HCT116 (cell line): ENCODE measurements at regions not wholly inside any gene's neighbourhood (a gene's known extent, or its start where the extent isn't known, plus 50 kb on each side); places are given as distances from the start of the nearest gene placed in this dataset.

ENCODE experiments used
- ATF3 ChIP-seq: IDR thresholded peaks from 2 replicates; pipeline ENCODE4 v1.6.1; 2012
- CTCF ChIP-seq, 3 experiments: fragments of 200-600 bp in 1 of 3; sonication (generic) in 1 of 3; IDR thresholded peaks in 2 of 3; conservative IDR thresholded peaks in 1 of 3; 2 replicates each; pipeline ENCODE4 v1.5.1; 2012 to 2017; ENCODE audit warnings: low read depth in 2 of 3, low read length in 2 of 3, antibody characterized with exemption in 1 of 3, borderline replicate concordance in 1 of 3, control low read depth in 1 of 3, mild to moderate bottlenecking in 1 of 3, mixed read lengths in 1 of 3, mixed run types in 1 of 3, moderate library complexity in 1 of 3; ENCODE audit not compliant: insufficient read depth in 1 of 3
- ELF1 ChIP-seq: IDR thresholded peaks from 2 replicates; pipeline ENCODE4 v1.6.1; 2012; ENCODE audit warnings: low read depth, borderline replicate concordance
- EZH2 ChIP-seq: fragments of 200-600 bp; sonication (generic); IDR thresholded peaks from 2 replicates; pipeline ENCODE4 v1.6.1; 2017; ENCODE audit warnings: antibody characterized with exemption, mixed run types
- EZH2phosphoT487 ChIP-seq: fragments of 200-600 bp; IDR thresholded peaks from 2 replicates; pipeline ENCODE4 v1.6.1; 2018; ENCODE audit warnings: antibody characterized with exemption, borderline replicate concordance
- MAX ChIP-seq: IDR thresholded peaks from 2 replicates; pipeline ENCODE4 v1.6.1; 2012
- POLR2A ChIP-seq: IDR thresholded peaks from 2 replicates; pipeline ENCODE4 v1.7.0; 2011; ENCODE audit warnings: borderline replicate concordance; ENCODE audit not compliant: insufficient read depth, insufficient read length; ENCODE audit errors: extremely low read depth
- POLR2AphosphoS5 ChIP-seq: IDR thresholded peaks from 2 replicates; pipeline ENCODE4 v1.6.1; 2011; ENCODE audit warnings: mild to moderate bottlenecking, low read depth, low read length, moderate library complexity
- RAD21 ChIP-seq: IDR thresholded peaks from 2 replicates; pipeline ENCODE4 v1.6.1; 2012; ENCODE audit warnings: low read depth, mild to moderate bottlenecking
- REST ChIP-seq: IDR thresholded peaks from 2 replicates; pipeline ENCODE4 v1.6.1; 2012; ENCODE audit warnings: low read depth
- SP1 ChIP-seq: IDR thresholded peaks from 2 replicates; pipeline ENCODE4 v1.6.1; 2012; ENCODE audit warnings: low read depth
- ZBTB33 ChIP-seq: IDR thresholded peaks from 2 replicates; pipeline ENCODE4 v1.6.1; 2011; ENCODE audit warnings: mild to moderate bottlenecking, low read length, moderate library complexity; ENCODE audit not compliant: insufficient replicate concordance; ENCODE audit errors: extremely low read depth

- no peak for TF ChIP-seq CTCF (IDR thresholded peaks at IDR 0.05 in 2 of 3, conservative IDR thresholded peaks at IDR 0.05 in 1 of 3; ENCODE audit: borderline replicate concordance in 1 of 3, insufficient read depth in 1 of 3, low read depth in 2 of 3, low read length in 2 of 3)
- TF ChIP-seq RAD21 = no peak
- TF ChIP-seq POLR2AphosphoS5 = no peak
- no peak for TF ChIP-seq POLR2A
- TF ChIP-seq ATF3 = no peak
- no peak for TF ChIP-seq MAX
- no peak for TF ChIP-seq SP1
- no peak for TF ChIP-seq ELF1
- TF ChIP-seq EZH2 = no peak
- no peak for TF ChIP-seq ZBTB33
- TF ChIP-seq REST = no peak
- no peak for TF ChIP-seq EZH2phosphoT487
These were observed 204.1 kb upstream of the MEF2C start for GRCh38 chr5:89087128-89087527.
